SK-N-SH (cell line): ENCODE measurements at regions not wholly inside any gene's neighbourhood (a gene's known extent, or its start where the extent isn't known, plus 50 kb on each side); places are given as distances from the start of the nearest gene placed in this dataset.

Experiments used
- CTCF ChIA-PET: fragments of 300-600, 350-600 bp; formaldehyde crosslinking; extraction: SDS; loops from one replicate; lab custom pipeline; 2021; lab: Yijun Ruan, JAX
- POLR2A ChIA-PET: fragments of 350-600 bp; sonication (Branson Sonifier 250); formaldehyde crosslinking; extraction: SDS; loops from one replicate; lab custom pipeline; 2020; ENCODE audit warnings: antibody characterized with exemption, inconsistent platforms; lab: Yijun Ruan, JAX
- DNase-seq: peaks from one replicate; pipeline ENCODE4 v3.0.0; 2012
- H2AFZ ChIP-seq: fragments of 200-600 bp; sonication (generic); 2 replicates; pipeline ENCODE4 v1.8.1; 2016; ENCODE audit warnings: antibody characterized with exemption, mild to moderate bottlenecking, low read depth
- H3F3A ChIP-seq: fragments of 200-600 bp; sonication (generic); replicated peaks from 2 replicates; pipeline ENCODE3; 2016; ENCODE audit warnings: antibody characterized with exemption, mild to moderate bottlenecking; ENCODE audit not compliant: insufficient read depth
- H3K27ac ChIP-seq, 2 experiments: fragments of 200-500 bp in 1 of 2; fragments of 200-600 bp in 1 of 2; sonication (Bioruptor generic) in 1 of 2; sonication (generic), shearing (Covaris generic) in 1 of 2; 2 replicates each; pipeline versions ENCODE4 v1.5.1 to v1.6.1; 2014 to 2016; ENCODE audit warnings: low read depth in 2 of 2, inconsistent platforms in 1 of 2, low read length in 1 of 2, mild to moderate bottlenecking in 1 of 2, mixed read lengths in 1 of 2
- H3K27me3 ChIP-seq: fragments of 200-600 bp; sonication (generic), shearing (Covaris generic); 2 replicates; pipeline ENCODE4 v1.6.1; 2016; ENCODE audit warnings: mixed run types; ENCODE audit not compliant: insufficient read depth
- H3K36me3 ChIP-seq, 2 experiments: fragments of 200-500 bp in 1 of 2; fragments of 200-600 bp in 1 of 2; sonication (Bioruptor generic) in 1 of 2; sonication (generic) in 1 of 2; replicated peaks in 1 of 2; 2 replicates each; pipeline versions ENCODE3 to v1.5.1; 2014 to 2016; ENCODE audit warnings: low read length in 1 of 2, mild to moderate bottlenecking in 1 of 2; ENCODE audit not compliant: insufficient read depth in 2 of 2, control insufficient read depth in 1 of 2
- H3K4me1 ChIP-seq, 2 experiments: fragments of 200-500 bp in 1 of 2; fragments of 200-600 bp in 1 of 2; sonication (Bioruptor generic) in 1 of 2; sonication (generic), shearing (Covaris generic) in 1 of 2; 2 replicates each; pipeline versions ENCODE4 v1.5.1 to v1.6.1; 2014 to 2016; ENCODE audit warnings: low read depth in 1 of 2, low read length in 1 of 2, mixed run types in 1 of 2; ENCODE audit not compliant: insufficient read depth in 2 of 2, control insufficient read depth in 1 of 2
- H3K4me2 ChIP-seq: fragments of 200-600 bp; sonication (generic), shearing (Covaris generic); 2 replicates; pipeline ENCODE4 v1.6.1; 2017; ENCODE audit warnings: mixed run types
- H3K4me3 ChIP-seq, 2 experiments: fragments of 200-500 bp in 1 of 2; fragments of 200-600 bp in 1 of 2; sonication (Bioruptor generic) in 1 of 2; sonication (generic), shearing (Covaris generic) in 1 of 2; 2 replicates each; pipeline versions ENCODE4 v1.5.1 to v1.8.1; 2014 to 2016; ENCODE audit warnings: low read depth in 2 of 2, inconsistent platforms in 1 of 2, low read length in 1 of 2, mild to moderate bottlenecking in 1 of 2, mixed read lengths in 1 of 2, moderate library complexity in 1 of 2
- H3K79me2 ChIP-seq: fragments of 200-600 bp; sonication (generic); 2 replicates; pipeline ENCODE4 v1.8.1; 2017; ENCODE audit warnings: mild to moderate bottlenecking; ENCODE audit not compliant: insufficient read depth
- H3K9ac ChIP-seq: fragments of 200-600 bp; sonication (generic); 2 replicates; pipeline ENCODE4 v1.6.1; 2017; ENCODE audit warnings: mixed run types
- H3K9me2 ChIP-seq: fragments of 200-600 bp; sonication (generic); 2 replicates; pipeline ENCODE4 v1.6.1; 2017; ENCODE audit warnings: mixed run types
- H3K9me3 ChIP-seq: fragments of 200-600 bp; sonication (generic); 2 replicates; pipeline ENCODE4 v1.6.1; 2017; ENCODE audit warnings: mixed run types, mild to moderate bottlenecking, moderate library complexity
- H4K20me1 ChIP-seq: fragments of 200-600 bp; sonication (generic); 2 replicates; pipeline ENCODE4 v1.6.1; 2017; ENCODE audit warnings: mild to moderate bottlenecking, mixed run types; ENCODE audit not compliant: insufficient read depth
- CHD2 ChIP-seq: fragments of 150-350 bp; IDR thresholded peaks from 2 replicates; pipeline ENCODE4 v1.6.1; 2018; ENCODE audit warnings: low read length; ENCODE audit not compliant: partially characterized antibody
- ELF1 ChIP-seq: IDR thresholded peaks from 2 replicates; pipeline ENCODE4 v1.4.0; 2012
- EZH2phosphoT487 ChIP-seq: fragments of 200-600 bp; sonication (generic); IDR thresholded peaks from 2 replicates; pipeline ENCODE4 v1.6.1; 2017; ENCODE audit warnings: low read depth, mixed run types, mild to moderate bottlenecking, antibody characterized with exemption, moderate library complexity, borderline replicate concordance
- FOXJ3 ChIP-seq: sonication (generic); formaldehyde crosslinking; IDR thresholded peaks from 2 replicates; pipeline ENCODE4 v1.5.1; 2020; ENCODE audit warnings: mild to moderate bottlenecking, missing genetic modification reagents
- GABPA ChIP-seq: IDR thresholded peaks from 2 replicates; pipeline ENCODE4 v1.4.0; 2012; ENCODE audit warnings: low read depth, mild to moderate bottlenecking
- NFIC ChIP-seq: IDR thresholded peaks from 2 replicates; pipeline ENCODE4 v1.4.0; 2012; ENCODE audit warnings: borderline replicate concordance
- POLR2AphosphoS5 ChIP-seq: IDR thresholded peaks from 2 replicates; pipeline ENCODE4 v1.6.1; 2012; ENCODE audit warnings: low read depth, low read length
- RAD21 ChIP-seq: IDR thresholded peaks from 2 replicates; pipeline ENCODE4 v1.6.1; 2012; ENCODE audit warnings: mild to moderate bottlenecking, low read length
- RCOR1 ChIP-seq: fragments of 150-350 bp; IDR thresholded peaks from 2 replicates; pipeline ENCODE4 v1.6.1; 2017; ENCODE audit warnings: antibody characterized with exemption, low read length
- RFX5 ChIP-seq: IDR thresholded peaks from 2 replicates; pipeline ENCODE4 v1.6.1; 2012; ENCODE audit warnings: mild to moderate bottlenecking, improper control_type of control experiment, low read length
- RXRA ChIP-seq: IDR thresholded peaks from 2 replicates; pipeline ENCODE4 v1.4.0; 2012; ENCODE audit warnings: low read depth, mild to moderate bottlenecking, borderline replicate concordance
- TCF12 ChIP-seq: IDR thresholded peaks from 2 replicates; pipeline ENCODE4 v1.4.0; 2012
- TEAD4 ChIP-seq: IDR thresholded peaks from 2 replicates; pipeline ENCODE4 v1.4.0; 2012; ENCODE audit warnings: mild to moderate bottlenecking, borderline replicate concordance; ENCODE audit not compliant: insufficient read depth
- WGBS: methylation state at CpG from one replicate; pipeline ENCODE4 v1.1.6; 2017; ENCODE audit warnings: low lambda C conversion rate; 5-methylcytosine and 5-hydroxymethylcytosine counted together
- TF ChIP-seq, protein P1 (sequence below): IDR thresholded peaks from 2 replicates; pipeline ENCODE4 v1.4.0; 2012; ENCODE audit warnings: low read depth, borderline replicate concordance
- TF ChIP-seq, protein P2 (sequence below): IDR thresholded peaks from 2 replicates; pipeline ENCODE4 v1.4.0; 2012; ENCODE audit warnings: low read depth
- TF ChIP-seq, protein P3 (sequence below): IDR thresholded peaks from 2 replicates; pipeline ENCODE4 v1.4.0; 2012; ENCODE audit warnings: low read depth, borderline replicate concordance
- TF ChIP-seq, protein P4 (sequence below): fragments of 150-350 bp; IDR thresholded peaks from 2 replicates; pipeline ENCODE4 v1.6.1; 2017; ENCODE audit warnings: antibody characterized with exemption, low read length, low read depth, borderline replicate concordance
- TF ChIP-seq, protein P5 (sequence below): IDR thresholded peaks from 2 replicates; pipeline ENCODE4; 2012
- TF ChIP-seq, protein P6 (sequence below): fragments of 150-350 bp; IDR thresholded peaks from 2 replicates; pipeline ENCODE4 v1.6.1; 2016; ENCODE audit warnings: mild to moderate bottlenecking, low read depth, low read length

DNA sequence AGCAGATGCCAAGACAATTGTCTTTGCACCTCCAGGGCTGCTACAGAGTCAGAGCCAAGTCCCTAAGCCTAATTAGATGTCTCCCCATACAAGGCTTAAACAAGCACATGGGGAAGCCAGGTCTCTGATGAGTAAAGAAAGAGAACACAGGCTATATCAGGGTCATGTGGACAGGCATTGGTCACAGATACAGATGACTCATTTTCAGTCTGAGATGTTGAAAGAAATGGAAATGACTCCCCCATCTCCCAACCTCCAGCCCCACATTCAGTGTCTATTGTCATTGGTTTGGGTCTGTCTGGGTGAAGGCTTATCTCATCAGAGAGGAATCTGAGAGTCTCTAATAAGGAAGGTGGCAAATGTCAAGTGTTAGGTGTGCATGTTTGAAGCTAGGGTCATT lies 290.1 kb upstream of the KIAA1217 start:
- Histone ChIP-seq H3K4me2 (no peak overlapping the region), H3K36me3 (no peaks in the 10 kb centered on the region), H3K4me1 (peaks cover 0 to 7% of the 10 kb centered on the region in 2 experiments; a peak in 1 of 4 replicates), H3K9me2 (no peaks in the 10 kb centered on the region), H3K9ac (no peak overlapping the region), H4K20me1 (no peaks in the 10 kb centered on the region), H3F3A (no peaks in the 10 kb centered on the region), H2AFZ (no peak overlapping the region), H3K4me3 (no peak overlapping the region), H3K27me3 (no peaks in the 10 kb centered on the region), H3K9me3 (no peaks in the 10 kb centered on the region), H3K27ac (no peak overlapping the region), H3K79me2 (no peaks in the 10 kb centered on the region)
- ChIA-PET CTCF (no interaction called here), POLR2A (no interaction called here)
- TF ChIP-seq RCOR1: no peak
- TF ChIP-seq POLR2AphosphoS5: no peak
- TF ChIP-seq RXRA: no peak
- no peak for TF ChIP-seq RAD21
- TF ChIP-seq TEAD4: no peak
- TF ChIP-seq CHD2: no peak
- TF ChIP-seq, protein P1, sequence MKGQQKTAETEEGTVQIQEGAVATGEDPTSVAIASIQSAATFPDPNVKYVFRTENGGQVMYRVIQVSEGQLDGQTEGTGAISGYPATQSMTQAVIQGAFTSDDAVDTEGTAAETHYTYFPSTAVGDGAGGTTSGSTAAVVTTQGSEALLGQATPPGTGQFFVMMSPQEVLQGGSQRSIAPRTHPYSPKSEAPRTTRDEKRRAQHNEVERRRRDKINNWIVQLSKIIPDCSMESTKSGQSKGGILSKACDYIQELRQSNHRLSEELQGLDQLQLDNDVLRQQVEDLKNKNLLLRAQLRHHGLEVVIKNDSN: no peak
- TF ChIP-seq, protein P2, sequence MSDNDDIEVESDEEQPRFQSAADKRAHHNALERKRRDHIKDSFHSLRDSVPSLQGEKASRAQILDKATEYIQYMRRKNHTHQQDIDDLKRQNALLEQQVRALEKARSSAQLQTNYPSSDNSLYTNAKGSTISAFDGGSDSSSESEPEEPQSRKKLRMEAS: no peak
- no peak for TF ChIP-seq FOXJ3 (CRISPR knock-in tag)
- no peak for TF ChIP-seq NFIC
- TF ChIP-seq GABPA: no peak
- TF ChIP-seq, protein P3, sequence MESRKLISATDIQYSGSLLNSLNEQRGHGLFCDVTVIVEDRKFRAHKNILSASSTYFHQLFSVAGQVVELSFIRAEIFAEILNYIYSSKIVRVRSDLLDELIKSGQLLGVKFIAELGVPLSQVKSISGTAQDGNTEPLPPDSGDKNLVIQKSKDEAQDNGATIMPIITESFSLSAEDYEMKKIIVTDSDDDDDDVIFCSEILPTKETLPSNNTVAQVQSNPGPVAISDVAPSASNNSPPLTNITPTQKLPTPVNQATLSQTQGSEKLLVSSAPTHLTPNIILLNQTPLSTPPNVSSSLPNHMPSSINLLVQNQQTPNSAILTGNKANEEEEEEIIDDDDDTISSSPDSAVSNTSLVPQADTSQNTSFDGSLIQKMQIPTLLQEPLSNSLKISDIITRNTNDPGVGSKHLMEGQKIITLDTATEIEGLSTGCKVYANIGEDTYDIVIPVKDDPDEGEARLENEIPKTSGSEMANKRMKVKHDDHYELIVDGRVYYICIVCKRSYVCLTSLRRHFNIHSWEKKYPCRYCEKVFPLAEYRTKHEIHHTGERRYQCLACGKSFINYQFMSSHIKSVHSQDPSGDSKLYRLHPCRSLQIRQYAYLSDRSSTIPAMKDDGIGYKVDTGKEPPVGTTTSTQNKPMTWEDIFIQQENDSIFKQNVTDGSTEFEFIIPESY: no peak
- no peak for TF ChIP-seq ELF1
- no peak for DNase-seq

- H3K36me3 ChIP-seq: no peaks in the 10 kb centered on the region
- CTCF ChIA-PET: interaction anchor here (0.8 to 0.9 kb wide), 2 partner anchors 16 to 66 kb away, joined by 3 read pairs; no protein-coding TSS in a partner anchor
- no peaks in the 10 kb centered on the region for H3K27me3 ChIP-seq
- H3K9me2 ChIP-seq: no peaks in the 10 kb centered on the region
- H3F3A ChIP-seq: no peaks in the 10 kb centered on the region
- no peak overlapping the region for H3K4me2 ChIP-seq
- no peak overlapping the region for H3K4me3 ChIP-seq
- H3K9ac ChIP-seq: no peak overlapping the region
- no peak overlapping the region for H3K27ac ChIP-seq
- H3K9me3 ChIP-seq: no peaks in the 10 kb centered on the region
- no peaks in the 10 kb centered on the region for H3K79me2 ChIP-seq
- H2AFZ ChIP-seq: no peak overlapping the region
- POLR2A ChIA-PET: no interaction called here
- no peaks in the 10 kb centered on the region; a peak in 1 of 4 replicates for H3K4me1 ChIP-seq
- 46% methylated on average over 8 of the region's 8 CpGs for WGBS
- no peaks in the 10 kb centered on the region for H4K20me1 ChIP-seq
- no peak for DNase-seq
- TF ChIP-seq RFX5: no peak
- TF ChIP-seq EZH2phosphoT487: no peak
- TF ChIP-seq, protein P4, sequence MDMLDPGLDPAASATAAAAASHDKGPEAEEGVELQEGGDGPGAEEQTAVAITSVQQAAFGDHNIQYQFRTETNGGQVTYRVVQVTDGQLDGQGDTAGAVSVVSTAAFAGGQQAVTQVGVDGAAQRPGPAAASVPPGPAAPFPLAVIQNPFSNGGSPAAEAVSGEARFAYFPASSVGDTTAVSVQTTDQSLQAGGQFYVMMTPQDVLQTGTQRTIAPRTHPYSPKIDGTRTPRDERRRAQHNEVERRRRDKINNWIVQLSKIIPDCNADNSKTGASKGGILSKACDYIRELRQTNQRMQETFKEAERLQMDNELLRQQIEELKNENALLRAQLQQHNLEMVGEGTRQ: no peak
- TF ChIP-seq POLR2AphosphoS5: no peak
- TF ChIP-seq, protein P5, sequence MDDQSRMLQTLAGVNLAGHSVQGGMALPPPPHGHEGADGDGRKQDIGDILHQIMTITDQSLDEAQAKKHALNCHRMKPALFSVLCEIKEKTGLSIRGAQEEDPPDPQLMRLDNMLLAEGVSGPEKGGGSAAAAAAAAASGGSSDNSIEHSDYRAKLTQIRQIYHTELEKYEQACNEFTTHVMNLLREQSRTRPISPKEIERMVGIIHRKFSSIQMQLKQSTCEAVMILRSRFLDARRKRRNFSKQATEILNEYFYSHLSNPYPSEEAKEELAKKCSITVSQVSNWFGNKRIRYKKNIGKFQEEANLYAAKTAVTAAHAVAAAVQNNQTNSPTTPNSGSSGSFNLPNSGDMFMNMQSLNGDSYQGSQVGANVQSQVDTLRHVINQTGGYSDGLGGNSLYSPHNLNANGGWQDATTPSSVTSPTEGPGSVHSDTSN: no peak
- no peak for TF ChIP-seq RCOR1
- TF ChIP-seq TCF12: no peak
- TF ChIP-seq, protein P6, sequence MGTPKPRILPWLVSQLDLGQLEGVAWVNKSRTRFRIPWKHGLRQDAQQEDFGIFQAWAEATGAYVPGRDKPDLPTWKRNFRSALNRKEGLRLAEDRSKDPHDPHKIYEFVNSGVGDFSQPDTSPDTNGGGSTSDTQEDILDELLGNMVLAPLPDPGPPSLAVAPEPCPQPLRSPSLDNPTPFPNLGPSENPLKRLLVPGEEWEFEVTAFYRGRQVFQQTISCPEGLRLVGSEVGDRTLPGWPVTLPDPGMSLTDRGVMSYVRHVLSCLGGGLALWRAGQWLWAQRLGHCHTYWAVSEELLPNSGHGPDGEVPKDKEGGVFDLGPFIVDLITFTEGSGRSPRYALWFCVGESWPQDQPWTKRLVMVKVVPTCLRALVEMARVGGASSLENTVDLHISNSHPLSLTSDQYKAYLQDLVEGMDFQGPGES: no peak
- TF ChIP-seq, protein P3: no peak
Observed at GRCh38 chr10:23927576-23928325, 281.2 kb upstream of the KIAA1217 start.
